GM20000 (cell line): ENCODE measurements at regions not wholly inside any gene's neighbourhood (a gene's known extent, or its start where the extent isn't known, plus 50 kb on each side); places are given as distances from the start of the nearest gene placed in this dataset.

Experiments
- DNase-seq: peaks from one replicate; pipeline ENCODE4 v3.0.0; 2012; ENCODE audit warnings: low spot score
- TF ChIP-seq, protein P1 (sequence below): IDR thresholded peaks from 2 replicates; pipeline ENCODE4 v1.5.1; 2012; ENCODE audit warnings: mild to moderate bottlenecking, control low read depth; ENCODE audit errors: extremely low read depth, missing control alignments

DNA sequence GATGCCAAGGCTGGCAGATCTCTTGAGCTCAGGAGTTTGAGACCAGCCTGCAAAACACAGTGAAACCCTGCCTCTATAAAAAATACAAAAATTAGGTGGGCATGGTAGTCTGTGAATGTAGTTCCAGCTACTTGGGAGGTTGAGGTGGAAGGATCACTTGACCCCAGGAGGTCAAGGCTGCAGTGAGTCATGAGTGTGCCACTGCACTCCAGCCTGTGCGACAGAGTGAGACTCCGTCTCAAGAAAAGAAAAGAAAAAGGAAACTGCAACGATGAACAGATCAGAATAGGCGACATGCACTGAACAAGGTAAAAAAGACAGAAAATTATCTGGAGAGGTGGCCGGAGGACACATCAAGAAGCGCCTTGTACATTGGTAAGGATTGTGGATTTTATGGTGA is 273.7 kb upstream of the AMIGO2 start:
- DNase-seq: no peak
- TF ChIP-seq, protein P1, sequence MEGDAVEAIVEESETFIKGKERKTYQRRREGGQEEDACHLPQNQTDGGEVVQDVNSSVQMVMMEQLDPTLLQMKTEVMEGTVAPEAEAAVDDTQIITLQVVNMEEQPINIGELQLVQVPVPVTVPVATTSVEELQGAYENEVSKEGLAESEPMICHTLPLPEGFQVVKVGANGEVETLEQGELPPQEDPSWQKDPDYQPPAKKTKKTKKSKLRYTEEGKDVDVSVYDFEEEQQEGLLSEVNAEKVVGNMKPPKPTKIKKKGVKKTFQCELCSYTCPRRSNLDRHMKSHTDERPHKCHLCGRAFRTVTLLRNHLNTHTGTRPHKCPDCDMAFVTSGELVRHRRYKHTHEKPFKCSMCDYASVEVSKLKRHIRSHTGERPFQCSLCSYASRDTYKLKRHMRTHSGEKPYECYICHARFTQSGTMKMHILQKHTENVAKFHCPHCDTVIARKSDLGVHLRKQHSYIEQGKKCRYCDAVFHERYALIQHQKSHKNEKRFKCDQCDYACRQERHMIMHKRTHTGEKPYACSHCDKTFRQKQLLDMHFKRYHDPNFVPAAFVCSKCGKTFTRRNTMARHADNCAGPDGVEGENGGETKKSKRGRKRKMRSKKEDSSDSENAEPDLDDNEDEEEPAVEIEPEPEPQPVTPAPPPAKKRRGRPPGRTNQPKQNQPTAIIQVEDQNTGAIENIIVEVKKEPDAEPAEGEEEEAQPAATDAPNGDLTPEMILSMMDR: no peak

DNA sequence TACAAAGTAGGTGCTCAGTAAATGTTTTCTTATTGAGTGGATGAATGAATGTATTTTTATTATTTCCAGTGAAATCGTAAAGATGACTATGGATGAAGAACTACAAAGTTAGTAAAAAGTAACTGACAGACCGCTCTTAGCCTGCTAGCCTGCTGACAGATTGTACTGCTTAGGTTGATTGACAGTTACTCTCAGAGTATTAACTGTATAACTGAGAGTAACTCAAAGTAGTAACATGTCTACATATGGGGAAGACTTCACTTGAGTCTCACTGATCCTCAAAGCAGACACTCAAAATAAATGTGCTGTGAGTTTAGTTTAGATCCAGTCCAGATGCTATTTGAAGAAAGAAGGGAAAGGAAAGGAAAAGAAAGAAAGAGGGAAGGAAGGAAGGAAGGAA is 272.3 kb upstream of the AMIGO2 start:
- TF ChIP-seq, protein P1: no peak
- DNase-seq: no peak

DNA sequence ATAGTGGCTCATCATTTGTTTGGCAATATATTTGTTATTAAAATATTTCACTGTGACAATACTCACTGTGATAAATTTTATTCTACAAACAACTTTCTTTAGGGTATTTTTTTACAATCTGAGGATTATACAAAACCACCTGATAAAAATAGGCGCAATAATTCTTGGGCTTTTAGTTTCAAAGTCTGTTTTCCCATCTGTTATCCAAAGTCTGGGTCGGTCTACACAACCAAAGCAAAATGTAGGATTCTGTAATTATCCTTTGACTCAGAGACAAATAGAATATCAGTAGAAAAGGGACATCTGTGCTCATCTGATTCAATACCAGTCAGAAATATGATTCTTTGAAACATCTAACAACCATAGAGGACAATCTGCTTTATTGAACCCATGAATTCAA is 271.8 kb upstream of the AMIGO2 start:
- TF ChIP-seq, protein P1: no peak
- DNase-seq: no peak

DNA sequence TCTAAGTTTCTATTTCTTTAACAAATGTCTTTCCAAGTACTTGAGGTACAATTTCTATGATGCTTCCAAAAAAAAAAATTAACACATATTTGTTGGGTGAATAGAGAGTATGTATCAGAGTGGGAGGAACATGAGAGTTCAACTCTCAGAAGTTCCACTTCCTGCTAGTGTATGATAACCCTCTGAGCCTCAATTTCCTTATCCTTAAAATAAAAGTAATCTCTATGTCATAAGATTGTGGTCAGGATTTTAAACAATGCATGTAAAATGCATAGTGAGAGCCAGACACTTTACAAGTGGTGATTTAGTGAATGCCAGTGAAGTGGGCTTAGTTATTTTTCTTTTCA is 270.3 kb upstream of the AMIGO2 start:
- no peak for DNase-seq
- TF ChIP-seq, protein P1: no peak

DNA sequence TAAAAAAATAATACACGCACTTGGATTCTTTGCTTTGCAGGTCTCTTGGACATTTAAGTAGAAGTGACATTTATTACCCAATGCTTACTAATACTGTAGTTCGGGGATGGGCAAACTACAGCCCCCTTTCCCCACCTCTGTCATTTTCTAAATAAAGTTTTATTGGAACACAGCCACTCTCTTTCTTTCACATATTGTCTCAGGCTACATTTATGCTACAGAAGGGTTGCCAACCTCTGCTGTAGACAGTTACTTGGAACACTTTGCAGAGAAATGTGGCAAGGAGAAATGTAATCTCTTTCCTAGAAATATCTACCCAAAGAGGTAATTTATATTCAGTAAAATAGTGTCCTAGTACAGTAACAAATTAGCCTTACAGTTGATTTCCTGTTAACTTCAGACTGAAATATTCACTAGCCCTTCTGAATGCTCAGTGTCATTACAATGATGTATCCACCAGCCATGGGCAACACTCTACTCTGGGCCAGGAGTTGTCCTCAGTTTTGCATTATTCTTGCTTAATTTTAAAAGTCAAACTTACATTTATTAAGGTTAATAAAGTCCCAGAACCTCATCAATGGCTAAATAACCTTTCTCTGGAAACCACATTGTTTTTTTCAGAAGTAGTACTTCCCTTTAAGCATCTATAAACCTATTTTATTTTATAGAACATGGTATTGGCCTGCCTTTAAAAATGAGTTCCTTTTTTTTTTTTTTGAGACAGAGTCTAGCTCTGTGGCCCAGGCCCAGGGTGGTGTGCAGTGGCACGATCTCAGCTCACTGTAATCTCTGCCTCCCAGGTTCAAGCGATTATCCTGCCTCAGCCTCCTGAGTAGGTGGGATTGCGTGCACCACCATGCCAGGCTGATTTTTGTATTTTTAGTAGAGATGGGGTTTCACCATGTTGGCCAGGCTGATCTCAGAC is 269.6 kb upstream of the AMIGO2 start:
- DNase-seq: no peak
- TF ChIP-seq, protein P1: no peak

DNA sequence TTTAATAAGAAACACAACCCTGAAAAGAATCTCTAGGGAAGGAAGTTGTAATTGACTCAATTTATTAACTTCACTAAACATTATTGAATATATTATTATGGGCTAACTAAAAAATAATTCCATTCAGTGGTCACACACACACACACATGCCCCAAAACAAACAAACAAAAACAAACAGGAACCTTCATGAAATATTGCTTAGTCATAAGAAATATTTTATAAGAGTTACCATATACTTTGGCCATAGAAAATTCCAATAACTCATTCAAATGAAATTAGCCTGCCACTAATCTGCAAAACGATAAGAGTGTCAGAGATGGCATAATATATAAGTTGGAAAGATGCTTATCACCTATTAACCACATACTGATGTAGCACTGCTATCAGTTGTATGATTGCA is 268.4 kb upstream of the AMIGO2 start:
- TF ChIP-seq, protein P1: no peak
- no peak for DNase-seq

DNA sequence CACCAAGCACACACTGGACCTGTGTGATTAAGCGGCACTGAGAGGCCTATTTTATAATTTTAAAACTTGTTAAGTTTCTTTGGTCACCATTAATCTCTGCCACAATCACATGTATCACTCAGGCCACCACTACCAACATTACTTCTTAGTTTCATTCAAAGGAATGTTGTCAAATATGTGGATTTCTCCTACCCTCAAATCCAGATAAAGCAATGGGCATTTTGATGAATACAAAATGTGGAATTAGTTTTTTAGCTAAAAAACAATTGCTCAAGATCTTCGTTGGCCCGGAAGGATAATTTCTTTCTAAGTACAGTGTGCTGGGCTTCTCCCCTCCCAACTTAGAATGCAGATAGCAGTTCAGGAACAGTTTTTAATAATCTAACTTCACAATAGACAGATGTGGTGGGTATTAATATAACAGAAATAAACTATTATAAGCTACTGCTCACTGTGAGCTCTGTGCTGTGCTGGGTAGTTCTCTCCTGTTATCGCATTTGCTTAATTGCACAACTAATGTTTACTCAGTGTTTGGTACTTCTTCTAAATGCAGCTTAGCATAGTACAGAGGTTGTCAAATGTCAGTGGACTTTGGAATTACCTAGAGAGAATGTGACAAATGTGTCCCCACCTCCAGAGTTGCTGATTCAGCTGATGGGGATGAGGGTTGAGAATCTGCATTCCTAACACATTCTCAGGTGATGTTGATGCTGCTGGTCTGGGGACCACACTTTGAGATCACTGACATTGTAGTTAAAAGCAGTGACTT is 266.7 kb upstream of the AMIGO2 start:
- DNase-seq: no peak
- TF ChIP-seq, protein P1: no peak
